GM19023 (cell line): ENCODE measurements at regions not wholly inside any gene's neighbourhood (a gene's known extent, or its start where the extent isn't known, plus 50 kb on each side); places are given as distances from the start of the nearest gene placed in this dataset.

Source experiments
- ATAC-seq: cut with Tn5 transposase; IDR thresholded peaks from one replicate; pipeline ENCODE4 v1.9.1; 2021; ENCODE audit warnings: mild to moderate bottlenecking, moderate library complexity; ENCODE audit not compliant: unreplicated experiment

- no peak for ATAC-seq
Measured at GRCh38 chr18:71798986-71799673, 745.0 kb downstream of the CBLN2 start.

- ATAC-seq: no peak
Measured at GRCh38 chr18:71797554-71797953, 746.6 kb downstream of the CBLN2 start.

GRCh38 chr18:71784777-71785176 is 759.4 kb downstream of the CBLN2 start:
- ATAC-seq: no peak

- ATAC-seq: no peak
Measured at GRCh38 chr18:71760541-71760940, 783.6 kb downstream of the CBLN2 start.

- ATAC-seq: no peak
Measured at GRCh38 chr18:71754246-71754645, 789.9 kb downstream of the CBLN2 start.

GRCh38 chr18:71743634-71744033 is 800.5 kb downstream of the CBLN2 start:
- ATAC-seq: no peak

- no peak for ATAC-seq
Measured at GRCh38 chr18:71729611-71730010, 814.5 kb downstream of the CBLN2 start.

GRCh38 chr18:71727909-71728308 is 816.2 kb downstream of the CBLN2 start:
- no peak for ATAC-seq

GRCh38 chr18:71725256-71725655 is 818.9 kb downstream of the CBLN2 start:
- no peak for ATAC-seq

GRCh38 chr18:71707985-71708500 is 836.1 kb downstream of the CBLN2 start:
- ATAC-seq: no peak

- no peak for ATAC-seq
Measured at GRCh38 chr18:71707400-71707799, 836.7 kb downstream of the CBLN2 start.

GRCh38 chr18:71689416-71690160 is 854.6 kb downstream of the CBLN2 start:
- no peak for ATAC-seq

- no peak for ATAC-seq
Measured at GRCh38 chr18:71682591-71682990, 861.6 kb downstream of the CBLN2 start.

- ATAC-seq: no peak
Measured at GRCh38 chr18:71678144-71678543, 866.0 kb downstream of the CBLN2 start.

- no peak for ATAC-seq
Measured at GRCh38 chr18:71673954-71674353, 870.2 kb downstream of the CBLN2 start.

- ATAC-seq: no peak
Measured at GRCh38 chr18:71673498-71673897, 870.6 kb downstream of the CBLN2 start.

GRCh38 chr18:71666481-71666880 is 877.7 kb downstream of the CBLN2 start:
- ATAC-seq: no peak

- ATAC-seq: no peak
Measured at GRCh38 chr18:71665131-71665530, 879.0 kb downstream of the CBLN2 start.

GRCh38 chr18:71643822-71644221 is 900.3 kb downstream of the CBLN2 start:
- ATAC-seq: no peak

- ATAC-seq: no peak
Measured at GRCh38 chr18:71630696-71631095, 913.4 kb downstream of the CBLN2 start.

GRCh38 chr18:71625556-71626090 is 918.5 kb downstream of the CBLN2 start:
- ATAC-seq: no peak

GRCh38 chr18:71598374-71598773 is 945.8 kb downstream of the CBLN2 start:
- no peak for ATAC-seq
